SK-N-SH (cell line): ENCODE measurements at regions not wholly inside any gene's neighbourhood (a gene's known extent, or its start where the extent isn't known, plus 50 kb on each side); places are given as distances from the start of the nearest gene placed in this dataset.

Experiments
- CTCF ChIA-PET: fragments of 300-600, 350-600 bp; formaldehyde crosslinking; extraction: SDS; loops from one replicate; lab custom pipeline; 2021; lab: Yijun Ruan, JAX
- POLR2A ChIA-PET: fragments of 350-600 bp; sonication (Branson Sonifier 250); formaldehyde crosslinking; extraction: SDS; loops from one replicate; lab custom pipeline; 2020; ENCODE audit warnings: antibody characterized with exemption, inconsistent platforms; lab: Yijun Ruan, JAX
- DNase-seq: peaks from one replicate; pipeline ENCODE4 v3.0.0; 2012
- H2AFZ ChIP-seq: fragments of 200-600 bp; sonication (generic); 2 replicates; pipeline ENCODE4 v1.8.1; 2016; ENCODE audit warnings: antibody characterized with exemption, mild to moderate bottlenecking, low read depth
- H3F3A ChIP-seq: fragments of 200-600 bp; sonication (generic); replicated peaks from 2 replicates; pipeline ENCODE3; 2016; ENCODE audit warnings: antibody characterized with exemption, mild to moderate bottlenecking; ENCODE audit not compliant: insufficient read depth
- H3K27ac ChIP-seq, 2 experiments: fragments of 200-500 bp in 1 of 2; fragments of 200-600 bp in 1 of 2; sonication (Bioruptor generic) in 1 of 2; sonication (generic), shearing (Covaris generic) in 1 of 2; 2 replicates each; pipeline versions ENCODE4 v1.5.1 to v1.6.1; 2014 to 2016; ENCODE audit warnings: low read depth in 2 of 2, inconsistent platforms in 1 of 2, low read length in 1 of 2, mild to moderate bottlenecking in 1 of 2, mixed read lengths in 1 of 2
- H3K27me3 ChIP-seq: fragments of 200-600 bp; sonication (generic), shearing (Covaris generic); 2 replicates; pipeline ENCODE4 v1.6.1; 2016; ENCODE audit warnings: mixed run types; ENCODE audit not compliant: insufficient read depth
- H3K36me3 ChIP-seq, 2 experiments: fragments of 200-500 bp in 1 of 2; fragments of 200-600 bp in 1 of 2; sonication (Bioruptor generic) in 1 of 2; sonication (generic) in 1 of 2; replicated peaks in 1 of 2; 2 replicates each; pipeline versions ENCODE3 to v1.5.1; 2014 to 2016; ENCODE audit warnings: low read length in 1 of 2, mild to moderate bottlenecking in 1 of 2; ENCODE audit not compliant: insufficient read depth in 2 of 2, control insufficient read depth in 1 of 2
- H3K4me1 ChIP-seq, 2 experiments: fragments of 200-500 bp in 1 of 2; fragments of 200-600 bp in 1 of 2; sonication (Bioruptor generic) in 1 of 2; sonication (generic), shearing (Covaris generic) in 1 of 2; 2 replicates each; pipeline versions ENCODE4 v1.5.1 to v1.6.1; 2014 to 2016; ENCODE audit warnings: low read depth in 1 of 2, low read length in 1 of 2, mixed run types in 1 of 2; ENCODE audit not compliant: insufficient read depth in 2 of 2, control insufficient read depth in 1 of 2
- H3K4me2 ChIP-seq: fragments of 200-600 bp; sonication (generic), shearing (Covaris generic); 2 replicates; pipeline ENCODE4 v1.6.1; 2017; ENCODE audit warnings: mixed run types
- H3K4me3 ChIP-seq, 2 experiments: fragments of 200-500 bp in 1 of 2; fragments of 200-600 bp in 1 of 2; sonication (Bioruptor generic) in 1 of 2; sonication (generic), shearing (Covaris generic) in 1 of 2; 2 replicates each; pipeline versions ENCODE4 v1.5.1 to v1.8.1; 2014 to 2016; ENCODE audit warnings: low read depth in 2 of 2, inconsistent platforms in 1 of 2, low read length in 1 of 2, mild to moderate bottlenecking in 1 of 2, mixed read lengths in 1 of 2, moderate library complexity in 1 of 2
- H3K79me2 ChIP-seq: fragments of 200-600 bp; sonication (generic); 2 replicates; pipeline ENCODE4 v1.8.1; 2017; ENCODE audit warnings: mild to moderate bottlenecking; ENCODE audit not compliant: insufficient read depth
- H3K9ac ChIP-seq: fragments of 200-600 bp; sonication (generic); 2 replicates; pipeline ENCODE4 v1.6.1; 2017; ENCODE audit warnings: mixed run types
- H3K9me2 ChIP-seq: fragments of 200-600 bp; sonication (generic); 2 replicates; pipeline ENCODE4 v1.6.1; 2017; ENCODE audit warnings: mixed run types
- H3K9me3 ChIP-seq: fragments of 200-600 bp; sonication (generic); 2 replicates; pipeline ENCODE4 v1.6.1; 2017; ENCODE audit warnings: mixed run types, mild to moderate bottlenecking, moderate library complexity
- H4K20me1 ChIP-seq: fragments of 200-600 bp; sonication (generic); 2 replicates; pipeline ENCODE4 v1.6.1; 2017; ENCODE audit warnings: mild to moderate bottlenecking, mixed run types; ENCODE audit not compliant: insufficient read depth
- CTCF ChIP-seq: fragments of 200-600 bp; sonication (generic); IDR thresholded peaks from 2 replicates; pipeline ENCODE4 v1.6.1; 2017; ENCODE audit warnings: antibody characterized with exemption, mild to moderate bottlenecking, moderate library complexity
- EP300 ChIP-seq, 2 experiments: IDR thresholded peaks; 2 replicates each; pipeline versions ENCODE4 v1.4.0 to v1.6.1; 2012; ENCODE audit warnings: borderline replicate concordance in 1 of 2, low read depth in 1 of 2, low read length in 1 of 2
- GATA2 ChIP-seq: sonication (generic); formaldehyde crosslinking; IDR thresholded peaks from 2 replicates; pipeline ENCODE4 v1.5.0; 2020; ENCODE audit warnings: mild to moderate bottlenecking, missing genetic modification reagents
- JUND ChIP-seq: IDR thresholded peaks from 2 replicates; pipeline ENCODE4 v1.4.0; 2012
- MEF2A ChIP-seq: IDR thresholded peaks from 2 replicates; pipeline ENCODE4 v1.4.0; 2012; ENCODE audit warnings: low read depth, borderline replicate concordance
- MXI1 ChIP-seq: IDR thresholded peaks from 2 replicates; pipeline ENCODE4 v1.6.1; 2012; ENCODE audit warnings: mild to moderate bottlenecking, low read depth, low read length, improper control_type of control experiment
- NFIC ChIP-seq: IDR thresholded peaks from 2 replicates; pipeline ENCODE4 v1.4.0; 2012; ENCODE audit warnings: borderline replicate concordance
- NRF1 ChIP-seq: IDR thresholded peaks from 2 replicates; pipeline ENCODE4 v1.6.1; 2012; ENCODE audit warnings: low read depth, mild to moderate bottlenecking, low read length
- PBX3 ChIP-seq: IDR thresholded peaks from 2 replicates; pipeline ENCODE4; 2012
- POLR2AphosphoS5 ChIP-seq: IDR thresholded peaks from 2 replicates; pipeline ENCODE4 v1.6.1; 2012; ENCODE audit warnings: low read depth, low read length
- RCOR1 ChIP-seq: fragments of 150-350 bp; IDR thresholded peaks from 2 replicates; pipeline ENCODE4 v1.6.1; 2017; ENCODE audit warnings: antibody characterized with exemption, low read length
- RXRA ChIP-seq: IDR thresholded peaks from 2 replicates; pipeline ENCODE4 v1.4.0; 2012; ENCODE audit warnings: low read depth, mild to moderate bottlenecking, borderline replicate concordance
- SIN3A ChIP-seq: IDR thresholded peaks from 2 replicates; pipeline ENCODE4 v1.6.1; 2012; ENCODE audit warnings: low read depth, mild to moderate bottlenecking, low read length, moderate library complexity, borderline replicate concordance
- SMC3 ChIP-seq: IDR thresholded peaks from 2 replicates; pipeline ENCODE4 v1.6.1; 2012; ENCODE audit warnings: low read depth, low read length, improper control_type of control experiment
- TAF1 ChIP-seq: IDR thresholded peaks from 2 replicates; pipeline ENCODE4 v1.6.1; 2012; ENCODE audit warnings: low read depth, mild to moderate bottlenecking, low read length, moderate library complexity, borderline replicate concordance
- TCF12 ChIP-seq: IDR thresholded peaks from 2 replicates; pipeline ENCODE4 v1.4.0; 2012
- YY1 ChIP-seq: IDR thresholded peaks from 2 replicates; pipeline ENCODE4 v1.4.0; 2012; ENCODE audit warnings: low read depth, mild to moderate bottlenecking
- WGBS: methylation state at CpG from one replicate; pipeline ENCODE4 v1.1.6; 2017; ENCODE audit warnings: low lambda C conversion rate; 5-methylcytosine and 5-hydroxymethylcytosine counted together
- TF ChIP-seq, protein P1 (sequence below): IDR thresholded peaks from 2 replicates; pipeline ENCODE4 v1.6.1; 2012; ENCODE audit warnings: mild to moderate bottlenecking, low read depth, low read length, moderate library complexity
- TF ChIP-seq, protein P2 (sequence below): IDR thresholded peaks from 2 replicates; pipeline ENCODE4 v1.4.0; 2012; ENCODE audit warnings: low read depth
- TF ChIP-seq, protein P3 (sequence below): IDR thresholded peaks from 2 replicates; pipeline ENCODE4 v1.4.0; 2012; ENCODE audit warnings: low read depth, borderline replicate concordance

DNA sequence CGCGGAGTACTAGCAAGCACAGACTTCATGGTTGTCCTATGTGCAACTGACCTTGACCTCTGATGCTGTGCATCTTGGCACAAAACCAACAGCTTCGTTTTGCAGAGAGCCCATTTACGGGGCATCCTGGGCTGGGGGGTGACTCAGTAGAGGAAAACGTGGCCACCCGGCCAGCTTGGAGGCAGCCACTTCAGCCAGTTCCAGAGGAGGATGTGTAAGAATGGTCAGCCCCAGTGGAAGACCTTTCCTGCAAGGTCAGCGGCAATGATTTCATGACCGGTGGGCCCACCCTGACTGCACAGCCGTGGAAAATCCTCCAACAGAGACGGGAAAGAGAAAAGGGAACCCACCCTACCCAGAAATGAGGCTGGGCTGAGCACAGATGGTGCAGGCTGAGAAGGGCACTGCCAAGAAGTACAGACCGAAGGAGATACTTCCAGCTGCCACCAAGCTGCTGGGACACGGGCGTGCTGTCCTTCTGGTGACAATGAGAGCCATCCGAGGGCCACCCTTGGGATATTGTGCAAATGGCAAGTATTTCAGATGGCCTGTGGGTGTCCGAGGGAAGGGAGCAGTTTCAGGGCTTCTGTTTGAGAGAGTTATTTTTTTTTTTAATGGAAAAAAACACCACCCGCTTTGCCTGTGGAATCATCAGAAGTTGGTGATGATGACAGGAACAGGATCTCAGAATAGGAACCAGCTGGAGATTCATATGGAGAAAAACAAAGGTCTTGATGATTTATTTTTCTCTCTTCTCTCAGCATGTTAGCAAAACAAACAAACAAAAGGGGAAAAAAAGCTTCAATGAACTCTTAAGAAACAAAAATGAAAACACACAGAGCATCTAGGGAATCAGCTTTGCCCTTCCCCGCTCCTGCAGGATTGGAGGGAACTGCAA lies 120.2 kb upstream of the RFLNA start:
- H3K27ac ChIP-seq, result no peak overlapping the region
- POLR2A ChIA-PET, result no interaction called here
- no peaks in the 10 kb centered on the region for H3K36me3 ChIP-seq
- 67% methylated on average over 17 of the region's 17 CpGs for WGBS
- H3K27me3 ChIP-seq, result no peaks in the 10 kb centered on the region; the same call in 1 of the 2 replicates
- H3K4me3 ChIP-seq, result no peak overlapping the region
- no peak overlapping the region for H2AFZ ChIP-seq
- no peaks in the 10 kb centered on the region for H3K9me3 ChIP-seq
- H3K9me2 ChIP-seq, result no peaks in the 10 kb centered on the region
- no peaks in the 10 kb centered on the region for H4K20me1 ChIP-seq
- peaks cover 0 to 7% of the 10 kb centered on the region in 2 experiments; a peak in 1 of 4 replicates for H3K4me1 ChIP-seq
- no peak overlapping the region for H3K9ac ChIP-seq
- no peak overlapping the region for H3K4me2 ChIP-seq
- no peak for DNase-seq
- no peaks in the 10 kb centered on the region for H3F3A ChIP-seq
- TF ChIP-seq SIN3A (no peak), RXRA (no peak), NFIC (no peak), PBX3 (no peak), SMC3 (no peak), MXI1 (no peak), YY1 (no peak), POLR2AphosphoS5 (no peak), JUND (no peak), MEF2A (no peak), EP300 (IDR thresholded peaks at IDR 0.05; ENCODE audit: borderline replicate concordance in 1 of 2, low read depth in 1 of 2, low read length in 1 of 2) (no peak), RCOR1 (no peak), GATA2 (no peak), TAF1 (no peak), TCF12 (no peak), NRF1 (no peak), CTCF (no peak)
- TF ChIP-seq, protein P1, sequence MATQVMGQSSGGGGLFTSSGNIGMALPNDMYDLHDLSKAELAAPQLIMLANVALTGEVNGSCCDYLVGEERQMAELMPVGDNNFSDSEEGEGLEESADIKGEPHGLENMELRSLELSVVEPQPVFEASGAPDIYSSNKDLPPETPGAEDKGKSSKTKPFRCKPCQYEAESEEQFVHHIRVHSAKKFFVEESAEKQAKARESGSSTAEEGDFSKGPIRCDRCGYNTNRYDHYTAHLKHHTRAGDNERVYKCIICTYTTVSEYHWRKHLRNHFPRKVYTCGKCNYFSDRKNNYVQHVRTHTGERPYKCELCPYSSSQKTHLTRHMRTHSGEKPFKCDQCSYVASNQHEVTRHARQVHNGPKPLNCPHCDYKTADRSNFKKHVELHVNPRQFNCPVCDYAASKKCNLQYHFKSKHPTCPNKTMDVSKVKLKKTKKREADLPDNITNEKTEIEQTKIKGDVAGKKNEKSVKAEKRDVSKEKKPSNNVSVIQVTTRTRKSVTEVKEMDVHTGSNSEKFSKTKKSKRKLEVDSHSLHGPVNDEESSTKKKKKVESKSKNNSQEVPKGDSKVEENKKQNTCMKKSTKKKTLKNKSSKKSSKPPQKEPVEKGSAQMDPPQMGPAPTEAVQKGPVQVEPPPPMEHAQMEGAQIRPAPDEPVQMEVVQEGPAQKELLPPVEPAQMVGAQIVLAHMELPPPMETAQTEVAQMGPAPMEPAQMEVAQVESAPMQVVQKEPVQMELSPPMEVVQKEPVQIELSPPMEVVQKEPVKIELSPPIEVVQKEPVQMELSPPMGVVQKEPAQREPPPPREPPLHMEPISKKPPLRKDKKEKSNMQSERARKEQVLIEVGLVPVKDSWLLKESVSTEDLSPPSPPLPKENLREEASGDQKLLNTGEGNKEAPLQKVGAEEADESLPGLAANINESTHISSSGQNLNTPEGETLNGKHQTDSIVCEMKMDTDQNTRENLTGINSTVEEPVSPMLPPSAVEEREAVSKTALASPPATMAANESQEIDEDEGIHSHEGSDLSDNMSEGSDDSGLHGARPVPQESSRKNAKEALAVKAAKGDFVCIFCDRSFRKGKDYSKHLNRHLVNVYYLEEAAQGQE, result no peak
- TF ChIP-seq, protein P2, sequence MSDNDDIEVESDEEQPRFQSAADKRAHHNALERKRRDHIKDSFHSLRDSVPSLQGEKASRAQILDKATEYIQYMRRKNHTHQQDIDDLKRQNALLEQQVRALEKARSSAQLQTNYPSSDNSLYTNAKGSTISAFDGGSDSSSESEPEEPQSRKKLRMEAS, result no peak
- TF ChIP-seq, protein P3, sequence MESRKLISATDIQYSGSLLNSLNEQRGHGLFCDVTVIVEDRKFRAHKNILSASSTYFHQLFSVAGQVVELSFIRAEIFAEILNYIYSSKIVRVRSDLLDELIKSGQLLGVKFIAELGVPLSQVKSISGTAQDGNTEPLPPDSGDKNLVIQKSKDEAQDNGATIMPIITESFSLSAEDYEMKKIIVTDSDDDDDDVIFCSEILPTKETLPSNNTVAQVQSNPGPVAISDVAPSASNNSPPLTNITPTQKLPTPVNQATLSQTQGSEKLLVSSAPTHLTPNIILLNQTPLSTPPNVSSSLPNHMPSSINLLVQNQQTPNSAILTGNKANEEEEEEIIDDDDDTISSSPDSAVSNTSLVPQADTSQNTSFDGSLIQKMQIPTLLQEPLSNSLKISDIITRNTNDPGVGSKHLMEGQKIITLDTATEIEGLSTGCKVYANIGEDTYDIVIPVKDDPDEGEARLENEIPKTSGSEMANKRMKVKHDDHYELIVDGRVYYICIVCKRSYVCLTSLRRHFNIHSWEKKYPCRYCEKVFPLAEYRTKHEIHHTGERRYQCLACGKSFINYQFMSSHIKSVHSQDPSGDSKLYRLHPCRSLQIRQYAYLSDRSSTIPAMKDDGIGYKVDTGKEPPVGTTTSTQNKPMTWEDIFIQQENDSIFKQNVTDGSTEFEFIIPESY, result no peak
- no peaks in the 10 kb centered on the region for H3K79me2 ChIP-seq
- CTCF ChIA-PET, result interaction anchor here (0.6 to 0.8 kb wide), 2 partner anchors 11 to 157 kb away, joined by 3 read pairs; no protein-coding TSS in a partner anchor
